ENCODE measurements at regions not wholly inside any gene's neighbourhood (a gene's known extent, or its start where the extent isn't known, plus 50 kb on each side); places are given as distances from the start of the nearest gene placed in this dataset.

- TF ChIP-seq POLR2A (IDR thresholded peaks at IDR 0.05) (no peak), CTCF (IDR thresholded peaks at IDR 0.05) (no peak)
Observed at GRCh38 chr7:65509368-65510186, 135.9 kb downstream of the ZNF92 start.
